GM19238 (cell line): ENCODE measurements at regions not wholly inside any gene's neighbourhood (a gene's known extent, or its start where the extent isn't known, plus 50 kb on each side); places are given as distances from the start of the nearest gene placed in this dataset.

ENCODE experiments used
- DNase-seq: peaks from one replicate; pipeline ENCODE4 v3.0.0; 2011; ENCODE audit warnings: low spot score; ENCODE audit not compliant: insufficient read length

- no peak for DNase-seq
Measured at GRCh38 chr1:59163268-59164092, 133.4 kb upstream of the FGGY start.

GRCh38 chr1:59164371-59164770, 132.5 kb upstream of the FGGY start:
- DNase-seq, result no peak

- DNase-seq, result no peak
Measured at GRCh38 chr1:59165353-59165752, 131.5 kb upstream of the FGGY start.

GRCh38 chr1:59169703-59170102, 127.2 kb upstream of the FGGY start:
- no peak for DNase-seq

GRCh38 chr1:59170659-59171058, 126.2 kb upstream of the FGGY start:
- DNase-seq, result no peak

GRCh38 chr1:59171788-59172187, 125.1 kb upstream of the FGGY start:
- no peak for DNase-seq

GRCh38 chr1:59172693-59173092, 124.2 kb upstream of the FGGY start:
- no peak for DNase-seq

GRCh38 chr1:59173721-59174120, 123.2 kb upstream of the FGGY start:
- no peak for DNase-seq

GRCh38 chr1:59176471-59176870, 120.4 kb upstream of the FGGY start:
- DNase-seq, result no peak

- DNase-seq, result no peak
Measured at GRCh38 chr1:59177756-59178155, 119.1 kb upstream of the FGGY start.

- DNase-seq, result no peak
Measured at GRCh38 chr1:59178339-59179187, 118.3 kb upstream of the FGGY start.

- DNase-seq, result no peak
Measured at GRCh38 chr1:59179673-59180072, 117.2 kb upstream of the FGGY start.

- DNase-seq, result no peak
Measured at GRCh38 chr1:59180735-59181134, 116.2 kb upstream of the FGGY start.

- DNase-seq, result no peak
Measured at GRCh38 chr1:59183749-59184317, 113.1 kb upstream of the FGGY start.

GRCh38 chr1:59184365-59184905, 112.5 kb upstream of the FGGY start:
- DNase-seq, result no peak

GRCh38 chr1:59185163-59185860, 111.6 kb upstream of the FGGY start:
- DNase-seq, result no peak

GRCh38 chr1:59186656-59187055, 110.2 kb upstream of the FGGY start:
- no peak for DNase-seq

- no peak for DNase-seq
Measured at GRCh38 chr1:59188413-59189213, 108.3 kb upstream of the FGGY start.

- DNase-seq, result no peak
Measured at GRCh38 chr1:59193443-59194093, 103.3 kb upstream of the FGGY start.

GRCh38 chr1:59194621-59195020, 102.3 kb upstream of the FGGY start:
- DNase-seq, result no peak
